HG03135 (cell line): ENCODE measurements at regions not wholly inside any gene's neighbourhood (a gene's known extent, or its start where the extent isn't known, plus 50 kb on each side); places are given as distances from the start of the nearest gene placed in this dataset.

Source experiments
- ATAC-seq: cut with Tn5 transposase; IDR thresholded peaks from one replicate; pipeline ENCODE4 v1.9.1; 2021; ENCODE audit warnings: mild to moderate bottlenecking, moderate library complexity; ENCODE audit not compliant: unreplicated experiment

- no peak for ATAC-seq
These were observed 56.3 kb upstream of the SLC22A11 start for GRCh38 chr11:64499261-64500004.

- ATAC-seq, result no peak
These were observed 55.3 kb upstream of the SLC22A11 start for GRCh38 chr11:64500176-64501013.

- no peak for ATAC-seq
These were observed 54.0 kb upstream of the SLC22A11 start for GRCh38 chr11:64501500-64502427.

GRCh38 chr11:64502634-64503033 is 53.1 kb upstream of the SLC22A11 start:
- ATAC-seq, result no peak

GRCh38 chr11:64503186-64503753 is 52.5 kb upstream of the SLC22A11 start:
- no peak for ATAC-seq

GRCh38 chr11:64504999-64505398 is 50.7 kb upstream of the SLC22A11 start:
- ATAC-seq, result no peak
